Inflammatory macrophage treated with lipopolysaccharide for 4 hours (primary cell): ENCODE measurements at regions not wholly inside any gene's neighbourhood (a gene's known extent, or its start where the extent isn't known, plus 50 kb on each side); places are given as distances from the start of the nearest gene placed in this dataset.
"Not testable (repeated sequence)": the region's sequence is repeated elsewhere in the genome, so short reads cannot be mapped to it uniquely, and the experiment has no call there.

Source experiments
- DNase-seq: peaks from one replicate; pipeline ENCODE4 v3.0.0-alpha.2; 2020

- DNase-seq: no peak
Observed at GRCh38 chr9:72471096-72471495, 50.3 kb upstream of the TMC1 start.

GRCh38 chr9:72467766-72468738 lies 53.4 kb upstream of the TMC1 start:
- DNase-seq: no peak

GRCh38 chr9:72465593-72465984 lies 55.8 kb upstream of the TMC1 start:
- DNase-seq: no peak

- DNase-seq: peak; percentile 87
Observed at GRCh38 chr9:72464857-72465592, 56.4 kb upstream of the TMC1 start.

- DNase-seq: peak; percentile 66
Observed at GRCh38 chr9:72462340-72462739, 59.1 kb upstream of the TMC1 start.

GRCh38 chr9:72460342-72461312 lies 60.8 kb upstream of the TMC1 start:
- DNase-seq: no peak

GRCh38 chr9:72459308-72459707 lies 62.1 kb upstream of the TMC1 start:
- DNase-seq: no peak

- no peak for DNase-seq
Observed at GRCh38 chr9:72458153-72458552, 63.3 kb upstream of the TMC1 start.

- DNase-seq: no peak
Observed at GRCh38 chr9:72457366-72457765, 64.0 kb upstream of the TMC1 start.

- no peak for DNase-seq
Observed at GRCh38 chr9:72454871-72455491, 66.4 kb upstream of the TMC1 start.

- DNase-seq: no peak
Observed at GRCh38 chr9:72453797-72454196, 67.6 kb upstream of the TMC1 start.

GRCh38 chr9:72446241-72446640 lies 75.2 kb upstream of the TMC1 start:
- DNase-seq: peak; percentile 50

GRCh38 chr9:72445306-72445995 lies 76.0 kb upstream of the TMC1 start:
- DNase-seq: peak; percentile 76

GRCh38 chr9:72444435-72444834 lies 77.0 kb upstream of the TMC1 start:
- no peak for DNase-seq

GRCh38 chr9:72443855-72444254 lies 77.6 kb upstream of the TMC1 start:
- peak; percentile 94 for DNase-seq

- peak; percentile 71 for DNase-seq
Observed at GRCh38 chr9:72441848-72442607, 77.0 kb upstream of the ZFAND5 start.

GRCh38 chr9:72440992-72441847 lies 76.2 kb upstream of the ZFAND5 start:
- DNase-seq: no peak

- DNase-seq: peak; percentile 86
Observed at GRCh38 chr9:72440378-72440777, 75.4 kb upstream of the ZFAND5 start.

GRCh38 chr9:72433616-72434267 lies 68.7 kb upstream of the ZFAND5 start:
- not testable (repeated sequence) for DNase-seq
